ENCODE measurements at regions not wholly inside any gene's neighbourhood (a gene's known extent, or its start where the extent isn't known, plus 50 kb on each side); places are given as distances from the start of the nearest gene placed in this dataset.

- ATAC-seq, result no peak
- Histone ChIP-seq H3K27me3 (no peaks in the 10 kb centered on the region), H3K4me3 (no peak overlapping the region), H3K27ac (no peak overlapping the region), H3K4me1 (no peaks in the 10 kb centered on the region), H3K36me3 (no peaks in the 10 kb centered on the region), H3K9me3 (no peaks in the 10 kb centered on the region)
- 52% methylated on average over 4 of the region's 4 CpGs for WGBS (ENCODE audit: insufficient coverage, low coverage, low lambda C conversion rate, missing lambda C conversion rate)
- TF ChIP-seq POLR2A (IDR thresholded peaks at IDR 0.05), result no peak
- TF ChIP-seq CTCF (IDR thresholded peaks at IDR 0.05), result peak in 1 of 4 donors; percentile 7
- intact Hi-C loops (cut with DNase I), result no loop called here
- DNase-seq, result no peak
These were observed 440.4 kb upstream of the ADGRL3 start for GRCh38 chr4:60759518-60760245.

DNA sequence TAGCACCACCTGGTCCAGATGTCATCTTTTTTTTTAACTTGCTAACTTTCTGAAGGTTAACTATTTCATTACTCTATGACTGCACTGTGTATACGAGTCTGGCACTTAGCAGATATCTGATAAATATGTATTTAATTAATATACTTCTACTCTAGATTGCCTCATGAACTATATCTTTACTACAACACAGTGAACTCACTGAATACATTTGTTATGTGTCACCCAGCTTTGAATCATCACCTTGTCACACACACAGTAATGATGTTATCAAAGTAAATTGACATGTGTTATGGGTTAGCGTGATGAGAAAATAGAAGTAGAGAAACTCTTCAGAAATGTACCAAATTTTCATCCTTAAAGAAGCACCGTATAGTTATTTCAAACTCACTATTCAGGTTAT lies 419.3 kb upstream of the ADGRL3 start:
- intact Hi-C loops (cut with DNase I), result no loop called here
- Histone ChIP-seq H3K9me3 (no peaks in the 10 kb centered on the region), H3K36me3 (no peaks in the 10 kb centered on the region), H3K27me3 (no peaks in the 10 kb centered on the region), H3K27ac (no peak overlapping the region), H3K4me1 (no peaks in the 10 kb centered on the region), H3K4me3 (no peak overlapping the region)
- 55% methylated on average over 3 of the region's 3 CpGs for WGBS (ENCODE audit: insufficient coverage, low coverage, low lambda C conversion rate, missing lambda C conversion rate)
- TF ChIP-seq POLR2A (IDR thresholded peaks at IDR 0.05), result no peak
- no peak for TF ChIP-seq CTCF (IDR thresholded peaks at IDR 0.05)
- DNase-seq (no peak), ATAC-seq (no peak)

GRCh38 chr4:60790608-60791007 lies 409.5 kb upstream of the ADGRL3 start:
- Histone ChIP-seq H3K4me3 (no peak overlapping the region), H3K36me3 (no peaks in the 10 kb centered on the region), H3K9me3 (no peaks in the 10 kb centered on the region), H3K27me3 (no peaks in the 10 kb centered on the region), H3K27ac (no peak overlapping the region), H3K4me1 (no peaks in the 10 kb centered on the region)
- TF ChIP-seq CTCF (IDR thresholded peaks at IDR 0.05) (no peak), POLR2A (IDR thresholded peaks at IDR 0.05) (no peak)
- DNase-seq (no peak), ATAC-seq (no peak)
- intact Hi-C loops (cut with DNase I), result no loop called here

DNA sequence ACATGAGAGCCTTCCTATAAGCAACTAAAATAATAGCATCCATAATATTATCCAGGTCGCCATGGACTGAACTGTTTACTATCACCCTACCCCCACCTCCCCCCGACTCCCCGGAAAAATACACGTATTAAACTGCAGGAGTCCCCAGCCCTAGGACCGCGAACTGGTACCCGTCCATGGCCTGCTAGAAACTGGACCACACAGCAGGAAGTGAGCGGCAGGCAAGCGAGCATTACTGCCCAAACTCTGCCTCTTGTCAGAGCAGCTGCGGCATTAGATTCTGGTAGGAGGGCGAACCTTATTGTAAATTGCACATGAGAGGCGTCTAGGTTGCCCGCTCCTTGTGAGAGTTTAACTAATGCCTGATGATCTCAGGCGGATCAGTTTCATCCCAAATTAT lies 405.8 kb upstream of the ADGRL3 start:
- 79% methylated on average over 9 of the region's 14 CpGs for WGBS (ENCODE audit: insufficient coverage, low coverage, low lambda C conversion rate, missing lambda C conversion rate)
- H3K27me3 ChIP-seq, result no peaks in the 10 kb centered on the region
- no peak overlapping the region for H3K4me3 ChIP-seq
- H3K4me1 ChIP-seq, result no peaks in the 10 kb centered on the region
- H3K36me3 ChIP-seq, result no peaks in the 10 kb centered on the region
- intact Hi-C loops (cut with DNase I), result no loop called here
- no peak overlapping the region for H3K27ac ChIP-seq
- no peak for DNase-seq
- no peaks in the 10 kb centered on the region for H3K9me3 ChIP-seq
- TF ChIP-seq POLR2A (IDR thresholded peaks at IDR 0.05), result no peak
- TF ChIP-seq CTCF (IDR thresholded peaks at IDR 0.05), result no peak
- ATAC-seq, result no peak

- Histone ChIP-seq H3K4me3 (no peak overlapping the region), H3K36me3 (no peaks in the 10 kb centered on the region), H3K9me3 (no peaks in the 10 kb centered on the region), H3K27ac (no peak overlapping the region), H3K27me3 (no peaks in the 10 kb centered on the region), H3K4me1 (no peaks in the 10 kb centered on the region)
- 65% methylated on average over 4 of the region's 4 CpGs for WGBS (ENCODE audit: insufficient coverage, low coverage, low lambda C conversion rate, missing lambda C conversion rate)
- ATAC-seq, result no peak
- TF ChIP-seq CTCF (IDR thresholded peaks at IDR 0.05), result no peak
- TF ChIP-seq POLR2A (IDR thresholded peaks at IDR 0.05), result no peak
- intact Hi-C loops (cut with DNase I), result no loop called here
- DNase-seq, result no peak
These were observed 400.9 kb upstream of the ADGRL3 start for GRCh38 chr4:60799214-60799613.

Data from right lobe of liver (tissue), 6 donors.